PC-9 (cell line): ENCODE measurements at regions not wholly inside any gene's neighbourhood (a gene's known extent, or its start where the extent isn't known, plus 50 kb on each side); places are given as distances from the start of the nearest gene placed in this dataset.

Experiments
- BruUV-seq: library from RNA; stranded (reverse); fragments of 400-500 nt; replicated peaks from 2 replicates; lab custom pipeline; 2021; lab: Mats Ljungman, UMichigan
- CTCF ChIA-PET: fragments of 300-600 bp; sonication (Branson Sonifier 250); formaldehyde crosslinking; loops from one replicate; lab custom pipeline; 2022; ENCODE audit warnings: antibody characterized with exemption; lab: Charles Lee
- POLR2A ChIA-PET: fragments of 300-600 bp; sonication (Branson Sonifier 250); formaldehyde crosslinking; loops from one replicate; lab custom pipeline; 2022; ENCODE audit warnings: antibody characterized with exemption; ENCODE audit not compliant: unreplicated experiment; lab: Charles Lee
- DNase-seq, 2 experiments: peaks; one replicate each; pipeline versions ENCODE4 v3.0.0 to v3.0.0-alpha.2; 2015 to 2022; ENCODE audit warnings: mixed read lengths in 1 of 2
- H2AFZ ChIP-seq: fragments of 200-600 bp; sonication (generic); 2 replicates; pipeline ENCODE4 v1.8.1; 2017; ENCODE audit warnings: antibody characterized with exemption
- H3F3A ChIP-seq: fragments of 200-600 bp; sonication (generic); 2 replicates; pipeline ENCODE4 v1.8.1; 2017; ENCODE audit warnings: antibody characterized with exemption, mild to moderate bottlenecking, low read depth; ENCODE audit not compliant: insufficient read depth
- H3K27ac ChIP-seq: fragments of 200-600 bp; sonication (generic); 2 replicates; pipeline ENCODE4 v1.6.1; 2016; ENCODE audit warnings: mixed run types
- H3K27me3 ChIP-seq: fragments of 200-600 bp; sonication (generic); 2 replicates; pipeline ENCODE4 v1.6.1; 2016; ENCODE audit warnings: low read depth, mixed run types; ENCODE audit not compliant: insufficient read depth
- H3K36me3 ChIP-seq: fragments of 200-600 bp; sonication (generic); 2 replicates; pipeline ENCODE4 v1.6.1; 2016; ENCODE audit warnings: low read depth, mixed run types
- H3K4me1 ChIP-seq: fragments of 200-600 bp; sonication (generic); replicated peaks from 2 replicates; pipeline ENCODE4 v1.6.1; 2016; ENCODE audit warnings: mixed run types; ENCODE audit not compliant: insufficient read depth
- H3K4me2 ChIP-seq: fragments of 200-600 bp; sonication (generic); 2 replicates; pipeline ENCODE4 v1.6.1; 2017; ENCODE audit warnings: mixed run types
- H3K4me3 ChIP-seq: fragments of 200-600 bp; sonication (generic); 2 replicates; pipeline ENCODE4 v1.6.1; 2016; ENCODE audit warnings: mixed run types
- H3K79me2 ChIP-seq: fragments of 200-600 bp; sonication (generic); 2 replicates; pipeline ENCODE4 v1.6.1; 2017; ENCODE audit warnings: low read depth, mixed run types
- H3K9me2 ChIP-seq: fragments of 200-600 bp; sonication (generic); 2 replicates; pipeline ENCODE4 v1.8.1; 2017; ENCODE audit warnings: mild to moderate bottlenecking; ENCODE audit not compliant: insufficient read depth
- H3K9me3 ChIP-seq: fragments of 200-600 bp; sonication (generic); 2 replicates; pipeline ENCODE4 v1.8.1; 2016; ENCODE audit warnings: low read depth; ENCODE audit not compliant: insufficient read depth
- H4K20me1 ChIP-seq: fragments of 200-600 bp; sonication (generic); 2 replicates; pipeline ENCODE4 v1.8.1; 2017; ENCODE audit not compliant: insufficient read depth
- EZH2 ChIP-seq: fragments of 200-600 bp; sonication (generic); IDR thresholded peaks from 2 replicates; pipeline ENCODE4 v1.8.0; 2017; ENCODE audit warnings: antibody characterized with exemption, low read depth
- intact Hi-C: fragments of 100-400 bp; cut with micrococcal nuclease; formaldehyde crosslinking; loops from one replicate; pipeline ENCODE4 v1.10.0; 2022; ENCODE audit not compliant: unreplicated experiment
- TF ChIP-seq, protein P1 (sequence below): fragments of 200-600 bp; sonication (generic); conservative IDR thresholded peaks from 2 replicates; pipeline ENCODE4 v1.6.1; 2017; ENCODE audit warnings: mixed run types, antibody characterized with exemption, mild to moderate bottlenecking, moderate library complexity

- no peak overlapping the region for H3K4me2 ChIP-seq
Observed at GRCh38 chr14:31944256-31945073, 132.6 kb upstream of the ARHGAP5 start.

DNA sequence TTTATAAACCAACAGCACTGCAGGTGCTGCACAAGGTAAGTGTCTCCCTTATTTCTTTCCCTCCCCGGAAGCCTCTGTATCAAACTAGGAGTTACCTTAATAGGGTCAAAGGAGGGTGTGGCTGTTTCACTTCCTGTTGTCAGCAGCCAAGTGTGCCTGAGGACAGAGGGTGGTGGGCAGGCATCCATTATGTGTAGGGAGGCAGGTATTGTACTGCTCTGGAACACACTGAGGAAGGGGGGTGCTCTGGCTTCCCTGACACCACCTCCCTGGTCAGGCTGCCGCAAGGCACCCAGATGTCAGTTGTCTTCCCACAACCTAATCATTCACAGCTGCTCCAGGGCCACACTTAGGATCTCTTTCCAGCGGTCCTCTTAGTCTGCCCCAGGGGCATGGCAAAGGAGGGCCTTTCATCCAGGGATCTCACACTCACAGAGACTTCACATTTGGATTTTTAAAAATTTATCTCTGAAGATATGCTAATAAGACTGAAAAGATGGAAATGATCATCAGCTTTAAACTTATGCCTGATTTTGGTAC lies 132.0 kb upstream of the ARHGAP5 start:
- no peak for DNase-seq
- CTCF ChIA-PET: no interaction called here
- Histone ChIP-seq H3K4me3 (no peak overlapping the region), H3K9me2 (no peaks in the 10 kb centered on the region), H3K4me2 (no peak overlapping the region), H3K79me2 (no peaks in the 10 kb centered on the region), H3K4me1 (peaks cover 22% of the 10 kb centered on the region), H2AFZ (no peak overlapping the region), H3K27me3 (no peaks in the 10 kb centered on the region), H3F3A (peaks cover 14% of the 10 kb centered on the region), H3K36me3 (no peaks in the 10 kb centered on the region), H3K9me3 (no peaks in the 10 kb centered on the region), H4K20me1 (no peaks in the 10 kb centered on the region), H3K27ac (no peak overlapping the region)
- POLR2A ChIA-PET: no interaction called here
- BruUV-seq: no TSS peak
- TF ChIP-seq, protein P1, sequence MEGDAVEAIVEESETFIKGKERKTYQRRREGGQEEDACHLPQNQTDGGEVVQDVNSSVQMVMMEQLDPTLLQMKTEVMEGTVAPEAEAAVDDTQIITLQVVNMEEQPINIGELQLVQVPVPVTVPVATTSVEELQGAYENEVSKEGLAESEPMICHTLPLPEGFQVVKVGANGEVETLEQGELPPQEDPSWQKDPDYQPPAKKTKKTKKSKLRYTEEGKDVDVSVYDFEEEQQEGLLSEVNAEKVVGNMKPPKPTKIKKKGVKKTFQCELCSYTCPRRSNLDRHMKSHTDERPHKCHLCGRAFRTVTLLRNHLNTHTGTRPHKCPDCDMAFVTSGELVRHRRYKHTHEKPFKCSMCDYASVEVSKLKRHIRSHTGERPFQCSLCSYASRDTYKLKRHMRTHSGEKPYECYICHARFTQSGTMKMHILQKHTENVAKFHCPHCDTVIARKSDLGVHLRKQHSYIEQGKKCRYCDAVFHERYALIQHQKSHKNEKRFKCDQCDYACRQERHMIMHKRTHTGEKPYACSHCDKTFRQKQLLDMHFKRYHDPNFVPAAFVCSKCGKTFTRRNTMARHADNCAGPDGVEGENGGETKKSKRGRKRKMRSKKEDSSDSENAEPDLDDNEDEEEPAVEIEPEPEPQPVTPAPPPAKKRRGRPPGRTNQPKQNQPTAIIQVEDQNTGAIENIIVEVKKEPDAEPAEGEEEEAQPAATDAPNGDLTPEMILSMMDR: no peak
- no peak for TF ChIP-seq EZH2
- intact Hi-C loops: loop anchor here (5.0 kb wide), 1 partner anchor 132 kb away; the partner anchor contains the start of gene ARHGAP5

More at GRCh38 chr14:31944256-31945073, 132.6 kb upstream of the ARHGAP5 start:
- no peaks in the 10 kb centered on the region for H3K9me2 ChIP-seq
- no peaks in the 10 kb centered on the region for H3K9me3 ChIP-seq
- no peak for DNase-seq
- H2AFZ ChIP-seq: no peak overlapping the region
- TF ChIP-seq EZH2: no peak
- TF ChIP-seq, protein P1: no peak
- H3K36me3 ChIP-seq: no peaks in the 10 kb centered on the region
- H3K4me1 ChIP-seq: peaks cover 16% of the 10 kb centered on the region
- no peaks in the 10 kb centered on the region for H3K27me3 ChIP-seq
- no peaks in the 10 kb centered on the region for H3K79me2 ChIP-seq
- H4K20me1 ChIP-seq: no peaks in the 10 kb centered on the region
- no TSS peak for BruUV-seq
- H3F3A ChIP-seq: peaks cover 7% of the 10 kb centered on the region
- no peak overlapping the region for H3K27ac ChIP-seq
- CTCF ChIA-PET: no interaction called here
- intact Hi-C loops: loop anchor here (5.0 kb wide), 1 partner anchor 133 kb away; the partner anchor contains the start of gene ARHGAP5
- H3K4me3 ChIP-seq: no peak overlapping the region
- POLR2A ChIA-PET: no interaction called here

DNA sequence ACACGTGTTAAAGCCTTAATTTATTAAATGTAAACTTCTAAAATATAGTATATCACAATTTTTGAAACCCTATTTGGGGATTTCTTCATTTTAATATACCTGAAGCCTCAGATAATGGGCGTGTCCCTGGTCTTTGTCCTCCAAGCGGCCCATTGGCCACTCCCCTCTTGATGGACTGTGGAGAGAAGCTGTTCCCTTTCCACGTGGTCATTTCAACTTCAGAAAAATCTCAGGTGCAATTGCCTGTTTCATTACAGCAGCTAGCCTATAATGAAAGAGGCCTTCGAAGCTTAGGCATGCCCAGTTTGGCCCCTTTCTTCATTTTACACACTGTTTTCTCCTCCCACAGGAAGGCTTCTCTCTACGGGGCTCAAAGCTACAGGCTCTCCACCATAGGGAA lies 131.4 kb upstream of the ARHGAP5 start:
- Histone ChIP-seq H3F3A (peaks cover 17% of the 10 kb centered on the region), H3K4me1 (peaks cover 27% of the 10 kb centered on the region), H4K20me1 (no peaks in the 10 kb centered on the region), H3K27me3 (no peaks in the 10 kb centered on the region), H3K9me3 (no peaks in the 10 kb centered on the region), H3K79me2 (no peaks in the 10 kb centered on the region), H3K36me3 (no peaks in the 10 kb centered on the region), H3K4me3 (no peak overlapping the region), H3K4me2 (no peak overlapping the region), H3K27ac (no peak overlapping the region), H2AFZ (no peak overlapping the region), H3K9me2 (no peaks in the 10 kb centered on the region)
- ChIA-PET POLR2A (no interaction called here), CTCF (no interaction called here)
- no peak for TF ChIP-seq EZH2
- TF ChIP-seq, protein P1: no peak
- no peak for DNase-seq
- intact Hi-C loops: loop anchor here (5.0 kb wide), 1 partner anchor 132 kb away; the partner anchor contains the start of gene ARHGAP5
- BruUV-seq: no TSS peak
